ENCODE measurements at regions not wholly inside any gene's neighbourhood (a gene's known extent, or its start where the extent isn't known, plus 50 kb on each side); places are given as distances from the start of the nearest gene placed in this dataset. TPM values are rescaled to one million over a fixed set of nuclear protein-coding genes. Genes with fewer than 3 reads are reported as not detected.

GRCh38 chr5:129400395-129400983 is 59.6 kb upstream of the ADAMTS19 start:
- ChIA-PET CTCF (no interaction called here), POLR2A (no interaction called here)
- Histone ChIP-seq H3K9me3 (ENCODE audit: control insufficient read depth in 1 of 2, insufficient read depth in 1 of 2, low read length in 2 of 2) (no peaks in the 10 kb centered on the region), H3K4me1 (ENCODE audit: insufficient read depth, low read length) (no peaks in the 10 kb centered on the region), H3K4me3 (ENCODE audit: low read length) (no peak overlapping the region), H3K36me3 (ENCODE audit: insufficient read depth, low read length) (no peaks in the 10 kb centered on the region), H3K27me3 (ENCODE audit: control insufficient read depth in 1 of 2, insufficient read depth in 2 of 2, low read length in 2 of 2) (no peaks in the 10 kb centered on the region), H3K27ac (ENCODE audit: low read depth in 1 of 2, low read length in 2 of 2) (no peak overlapping the region)
- intact Hi-C loops (cut with DNase I, micrococcal nuclease): no loop called here
- Mint-ChIP-seq H3K4me3 (no peak overlapping the region), H3K36me3 (ENCODE audit: low read depth) (no peaks in the 10 kb centered on the region), H3K9me3 (peaks cover 4% of the 10 kb centered on the region), H3K4me1 (ENCODE audit: low read depth) (no peaks in the 10 kb centered on the region), H3K27me3 (no peaks in the 10 kb centered on the region), H3K27ac (no peak overlapping the region)
- no peak for ATAC-seq (ENCODE audit: poor library complexity)
- no peak for TF ChIP-seq CTCF (IDR thresholded peaks at IDR 0.05)
- DNase-seq: no peak

- no peak for TF ChIP-seq CTCF (IDR thresholded peaks at IDR 0.05)
Observed at GRCh38 chr5:129405222-129405621, 54.9 kb upstream of the ADAMTS19 start.

GRCh38 chr5:129406440-129406839 is 53.7 kb upstream of the ADAMTS19 start:
- intact Hi-C loops (cut with DNase I, micrococcal nuclease): no loop called here
- POLR2A ChIA-PET: no interaction called here
- no peaks in the 10 kb centered on the region for H3K27me3 ChIP-seq (ENCODE audit: control insufficient read depth in 1 of 2, insufficient read depth in 2 of 2, low read length in 2 of 2)
- CTCF ChIA-PET: no interaction called here
- TF ChIP-seq CTCF (IDR thresholded peaks at IDR 0.05): no peak
- H3K4me1 ChIP-seq (ENCODE audit: insufficient read depth, low read length): no peaks in the 10 kb centered on the region
- H3K4me3 Mint-ChIP-seq: no peak overlapping the region
- no peak overlapping the region for H3K4me3 ChIP-seq (ENCODE audit: low read length)
- no peak overlapping the region for H3K27ac ChIP-seq (ENCODE audit: low read depth in 1 of 2, low read length in 2 of 2)
- ATAC-seq (ENCODE audit: poor library complexity) (no peak), DNase-seq (no peak)
- H3K27me3 Mint-ChIP-seq: no peaks in the 10 kb centered on the region
- H3K9me3 ChIP-seq (ENCODE audit: control insufficient read depth in 1 of 2, insufficient read depth in 1 of 2, low read length in 2 of 2): no peaks in the 10 kb centered on the region
- no peaks in the 10 kb centered on the region for H3K36me3 Mint-ChIP-seq (ENCODE audit: low read depth)
- no peaks in the 10 kb centered on the region for H3K9me3 Mint-ChIP-seq
- no peaks in the 10 kb centered on the region for H3K4me1 Mint-ChIP-seq (ENCODE audit: low read depth)
- no peak overlapping the region for H3K27ac Mint-ChIP-seq
- H3K36me3 ChIP-seq (ENCODE audit: insufficient read depth, low read length): no peaks in the 10 kb centered on the region

More at GRCh38 chr5:129405222-129405621, 54.9 kb upstream of the ADAMTS19 start:
- Mint-ChIP-seq H3K27ac (no peak overlapping the region), H3K4me1 (ENCODE audit: low read depth) (no peaks in the 10 kb centered on the region), H3K9me3 (no peaks in the 10 kb centered on the region), H3K27me3 (no peaks in the 10 kb centered on the region), H3K36me3 (ENCODE audit: low read depth) (no peaks in the 10 kb centered on the region), H3K4me3 (no peak overlapping the region)
- intact Hi-C loops (cut with DNase I, micrococcal nuclease): no loop called here
- POLR2A ChIA-PET: no interaction called here
- H3K36me3 ChIP-seq (ENCODE audit: insufficient read depth, low read length): no peaks in the 10 kb centered on the region
- H3K4me1 ChIP-seq (ENCODE audit: insufficient read depth, low read length): no peaks in the 10 kb centered on the region
- H3K4me3 ChIP-seq (ENCODE audit: low read length): no peak overlapping the region
- DNase-seq (no peak), ATAC-seq (ENCODE audit: poor library complexity) (no peak)
- H3K27ac ChIP-seq (ENCODE audit: low read depth in 1 of 2, low read length in 2 of 2): no peak overlapping the region
- no peaks in the 10 kb centered on the region for H3K27me3 ChIP-seq (ENCODE audit: control insufficient read depth in 1 of 2, insufficient read depth in 2 of 2, low read length in 2 of 2)
- CTCF ChIA-PET: no interaction called here
- no peaks in the 10 kb centered on the region for H3K9me3 ChIP-seq (ENCODE audit: control insufficient read depth in 1 of 2, insufficient read depth in 1 of 2, low read length in 2 of 2)

Small RNA genes in the stretch of these regions (microRNA-seq; reads per million reads assigned to microRNA genes)
- not detected for gene MIR4460 (ENCODE audit: borderline microRNAs expressed, borderline replicate concordance)
